GM19397 (cell line): ENCODE measurements at regions not wholly inside any gene's neighbourhood (a gene's known extent, or its start where the extent isn't known, plus 50 kb on each side); places are given as distances from the start of the nearest gene placed in this dataset.

Source experiments
- ATAC-seq: cut with Tn5 transposase; IDR thresholded peaks from one replicate; pipeline ENCODE4 v1.9.1; 2021; ENCODE audit warnings: mild to moderate bottlenecking, moderate library complexity; ENCODE audit not compliant: unreplicated experiment

- ATAC-seq = no peak
Observed at GRCh38 chr3:182190056-182190455, 478.3 kb downstream of the SOX2 start.

DNA sequence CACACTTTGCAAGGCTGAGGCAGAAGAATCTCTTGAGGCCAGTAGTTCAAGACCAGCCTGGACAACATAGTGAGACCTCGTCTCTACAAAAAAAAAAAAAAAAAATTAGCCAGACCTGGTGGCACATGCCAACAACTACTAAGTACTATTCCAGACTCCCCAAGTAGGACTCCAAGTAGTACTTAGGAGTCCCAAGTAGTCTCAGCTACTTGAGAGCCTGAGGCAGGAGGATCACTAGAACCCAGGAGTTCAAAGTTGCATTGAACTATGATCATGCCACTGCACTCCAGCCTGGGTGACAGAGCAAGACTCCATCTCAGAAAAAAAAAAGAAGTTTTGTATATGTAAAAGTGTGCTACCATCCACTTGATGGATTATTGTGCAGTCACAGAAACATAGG is 486.6 kb downstream of the SOX2 start:
- ATAC-seq = no peak

GRCh38 chr3:182201456-182202168 is 489.9 kb downstream of the SOX2 start:
- no peak for ATAC-seq

DNA sequence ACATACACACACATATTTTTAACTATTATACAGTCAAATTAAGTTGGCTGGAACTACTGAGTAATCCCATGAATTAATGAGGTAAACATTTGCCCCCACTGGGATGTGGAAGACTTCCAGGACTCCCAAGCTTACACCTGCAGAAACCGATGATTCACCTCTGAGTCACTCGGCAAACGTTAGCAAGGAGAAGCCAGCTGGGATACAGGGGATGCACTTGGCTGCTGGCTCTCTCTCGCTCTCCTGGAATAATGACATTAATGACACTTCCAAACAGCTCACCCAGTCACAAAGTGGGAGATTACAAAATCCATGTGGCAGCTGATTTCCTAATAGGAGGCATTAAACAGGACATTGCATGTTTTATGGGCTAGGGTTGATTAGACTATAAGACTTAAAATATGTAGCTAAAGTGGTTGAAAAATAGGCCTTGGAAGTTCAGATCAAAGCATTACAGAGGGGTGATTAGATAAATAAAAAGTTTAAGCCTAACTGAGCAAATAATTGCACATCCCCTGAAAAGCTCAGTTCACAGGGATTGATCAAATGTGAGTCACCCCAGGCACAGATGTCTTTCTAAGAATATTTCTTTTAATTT is 500.9 kb downstream of the SOX2 start:
- ATAC-seq = no peak

DNA sequence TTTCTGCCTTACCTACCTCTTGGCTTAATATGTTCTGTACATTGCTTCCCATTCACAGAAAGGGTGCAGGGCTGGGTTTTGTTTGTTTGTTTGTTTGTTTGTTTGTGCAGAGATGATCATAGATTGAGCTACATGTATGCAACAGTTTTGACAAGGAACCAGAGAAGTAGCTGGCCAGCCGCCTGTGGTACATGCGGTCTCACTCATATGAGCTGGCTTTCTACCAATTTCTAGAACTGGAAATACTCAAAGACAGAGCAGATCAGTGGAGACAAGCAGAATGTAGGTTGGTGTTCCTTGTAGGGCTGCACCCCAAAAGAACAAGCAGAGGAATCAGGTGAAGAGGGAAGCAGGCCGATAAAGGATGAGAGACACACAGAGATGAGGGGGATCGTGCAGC is 502.7 kb downstream of the SOX2 start:
- no peak for ATAC-seq

DNA sequence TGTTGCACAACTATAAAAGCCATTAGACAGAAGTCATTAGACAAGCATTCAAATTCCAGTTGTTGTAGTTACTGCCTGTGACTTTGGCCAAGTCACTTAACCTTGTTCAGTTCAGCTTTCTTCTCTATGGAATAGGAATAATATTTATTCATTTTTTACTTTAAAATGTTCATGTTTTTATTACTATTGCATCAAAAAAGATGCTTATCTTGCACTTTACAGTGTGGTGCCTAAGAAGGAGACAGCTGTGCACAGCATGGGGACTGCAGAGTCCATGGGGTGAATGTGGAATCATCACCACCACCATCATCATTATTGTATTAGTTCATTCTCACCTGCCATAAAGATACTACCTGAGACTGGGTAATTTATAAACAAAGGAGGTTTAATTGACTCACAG is 504.2 kb downstream of the SOX2 start:
- ATAC-seq = no peak

DNA sequence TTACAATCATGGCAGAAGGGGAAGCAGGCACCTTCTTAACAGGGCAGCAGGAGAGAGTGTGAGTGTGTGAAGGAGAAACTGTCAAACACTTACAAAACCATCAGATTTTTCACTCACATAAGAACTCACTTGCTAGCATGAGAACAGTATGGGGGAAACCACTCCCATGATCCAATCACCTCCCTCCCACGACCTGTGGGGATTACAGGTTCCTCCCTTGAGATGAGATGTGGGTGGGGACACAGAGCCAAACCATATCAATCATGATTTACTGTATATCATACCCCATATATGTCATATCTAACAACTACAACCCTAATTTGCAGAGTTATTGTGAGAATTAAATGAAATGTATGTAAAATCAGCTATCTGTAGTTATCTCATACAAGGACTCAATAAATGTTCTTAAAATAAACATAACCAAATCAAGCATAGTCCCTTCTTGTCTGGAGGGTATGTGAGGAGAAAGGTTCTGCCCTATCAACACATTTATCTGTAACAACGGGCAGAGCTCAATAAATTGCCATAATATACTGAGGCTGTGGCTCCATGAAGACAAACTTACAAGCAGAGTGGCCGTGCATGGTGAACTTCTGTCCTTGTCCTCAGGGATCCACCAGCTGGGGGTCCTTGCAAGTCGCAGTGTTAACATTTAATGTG is 504.7 kb downstream of the SOX2 start:
- no peak for ATAC-seq

DNA sequence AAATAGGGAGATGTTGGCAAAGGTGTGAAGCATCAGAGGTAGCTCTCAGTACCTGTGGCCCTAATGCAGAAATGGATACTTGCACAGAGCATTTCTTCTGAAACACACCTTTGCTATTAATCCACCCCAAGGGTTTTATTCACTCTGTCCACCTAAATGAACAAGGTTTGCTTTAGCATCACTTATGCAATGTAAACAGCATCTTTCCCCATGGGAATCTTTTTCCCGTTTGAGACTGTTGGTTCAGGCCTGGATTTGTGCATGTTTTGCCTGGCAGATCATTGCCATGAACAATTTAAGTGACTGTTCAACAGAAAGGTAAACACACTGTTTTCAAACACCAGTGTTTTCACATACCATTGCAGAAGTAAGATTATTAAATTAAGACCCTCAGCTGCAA is 508.3 kb downstream of the SOX2 start:
- ATAC-seq = no peak

- ATAC-seq = no peak
Observed at GRCh38 chr3:182220471-182220870, 508.7 kb downstream of the SOX2 start.

- ATAC-seq = no peak
Observed at GRCh38 chr3:182226995-182227394, 515.3 kb downstream of the SOX2 start.

- no peak for ATAC-seq
Observed at GRCh38 chr3:182233405-182233804, 521.7 kb downstream of the SOX2 start.

DNA sequence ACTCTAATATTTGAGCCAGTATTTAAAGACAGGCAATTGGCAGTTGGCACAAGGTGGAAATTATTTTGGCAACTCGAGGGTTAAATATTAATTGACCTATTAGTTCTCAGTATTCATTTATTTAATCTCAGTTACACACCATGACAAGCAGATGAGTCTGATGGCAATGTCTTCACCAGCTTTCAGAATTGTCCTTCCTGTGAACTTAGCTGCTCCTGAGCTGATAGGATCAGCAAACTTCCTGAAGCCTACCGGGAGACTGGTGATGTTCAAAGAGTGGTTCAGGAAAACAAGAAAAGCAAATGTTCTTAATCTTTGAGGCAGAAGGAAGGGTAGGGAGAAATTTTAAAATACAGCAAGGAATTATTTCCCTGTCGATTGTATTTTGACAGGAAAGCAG is 522.2 kb downstream of the SOX2 start:
- ATAC-seq = no peak

- no peak for ATAC-seq
Observed at GRCh38 chr3:182234881-182235280, 523.2 kb downstream of the SOX2 start.

DNA sequence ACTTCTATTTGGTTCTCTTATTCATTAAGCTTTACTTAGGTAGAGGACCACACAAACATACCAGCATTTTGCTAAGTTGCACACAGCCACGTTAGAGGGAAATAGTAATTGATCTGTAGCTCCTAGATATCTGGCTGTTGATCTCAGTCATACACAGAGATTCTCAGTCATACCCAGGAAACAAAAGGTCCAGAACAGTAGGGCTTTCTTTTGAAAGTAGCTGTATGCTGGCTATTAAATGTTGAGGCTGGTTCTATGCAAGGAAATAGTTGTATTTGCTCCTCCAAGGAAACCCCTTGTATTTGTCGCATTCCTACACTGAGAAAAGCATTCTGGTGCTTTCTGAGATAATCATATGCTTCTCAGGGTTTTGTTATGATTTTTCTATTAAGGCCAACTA is 523.8 kb downstream of the SOX2 start:
- no peak for ATAC-seq

- ATAC-seq = no peak
Observed at GRCh38 chr3:182238126-182238525, 526.4 kb downstream of the SOX2 start.

DNA sequence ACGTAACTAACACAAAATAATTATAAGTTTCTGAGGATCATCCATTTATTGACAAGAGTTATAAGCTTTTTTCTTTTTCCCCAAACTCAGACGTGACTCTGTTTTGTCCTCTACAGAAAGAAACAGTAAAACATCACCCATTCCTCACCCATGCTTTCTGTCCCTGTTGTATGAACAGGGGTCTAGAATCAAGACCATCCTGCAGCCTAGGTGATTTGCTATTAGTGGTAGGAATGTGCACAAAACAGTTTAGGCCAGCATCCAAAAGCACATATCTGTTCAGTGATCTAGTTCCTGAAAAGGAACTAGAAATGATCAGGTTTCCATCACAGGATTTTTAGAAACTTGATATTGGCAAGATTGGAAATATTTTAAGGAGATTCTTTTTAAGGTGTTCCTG is 527.6 kb downstream of the SOX2 start:
- ATAC-seq = no peak

GRCh38 chr3:182240474-182240873 is 528.7 kb downstream of the SOX2 start:
- no peak for ATAC-seq

GRCh38 chr3:182241196-182241765 is 529.6 kb downstream of the SOX2 start:
- ATAC-seq = no peak

GRCh38 chr3:182241766-182242488 is 530.2 kb downstream of the SOX2 start:
- no peak for ATAC-seq

DNA sequence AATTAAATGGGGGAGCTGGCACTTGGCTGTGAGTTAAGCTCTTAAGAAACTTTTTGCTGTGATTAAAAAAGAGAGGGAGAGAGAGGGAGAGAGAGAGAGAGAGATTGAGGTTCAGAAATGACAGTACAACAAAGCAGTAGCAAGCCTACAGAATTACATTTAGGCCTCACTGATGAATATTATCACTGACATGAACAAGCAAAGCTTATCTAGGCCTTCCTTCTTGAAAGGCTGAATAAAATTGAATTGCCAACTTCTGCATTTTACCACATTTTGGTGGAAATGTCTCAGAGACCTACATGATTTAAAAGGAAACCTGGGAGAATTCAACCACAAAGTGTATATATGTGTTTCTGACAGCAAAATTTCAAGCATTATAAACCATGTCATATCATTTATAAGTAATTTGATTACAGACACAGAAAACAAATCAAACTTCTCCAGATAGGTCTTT is 530.8 kb downstream of the SOX2 start:
- no peak for ATAC-seq

DNA sequence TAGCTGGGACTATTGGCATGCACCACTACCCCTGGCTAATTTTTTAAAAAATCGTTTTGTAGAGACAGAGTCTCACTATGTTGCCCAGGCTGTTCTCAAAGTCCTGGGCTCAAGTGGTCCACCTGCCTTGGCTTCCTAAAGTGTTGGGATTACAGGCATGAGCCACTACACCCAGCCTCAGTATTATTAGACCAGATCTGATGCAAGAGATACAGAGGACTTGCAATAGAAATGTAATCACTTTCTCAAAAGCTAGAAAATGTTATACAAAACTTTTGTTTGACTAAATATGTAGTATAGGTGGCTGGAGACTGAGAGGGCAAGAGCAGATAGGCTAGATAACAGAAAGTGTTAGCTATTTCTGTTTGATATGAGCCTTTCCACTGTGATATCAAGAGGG is 531.9 kb downstream of the SOX2 start:
- no peak for ATAC-seq
